HEK293 (cell line): ENCODE measurements at regions not wholly inside any gene's neighbourhood (a gene's known extent, or its start where the extent isn't known, plus 50 kb on each side); places are given as distances from the start of the nearest gene placed in this dataset.

ENCODE experiments used
- SETDB1 ChIP-seq: IDR thresholded peaks from one replicate; pipeline ENCODE4 v1.6.1; 2017; ENCODE audit warnings: mild to moderate bottlenecking, low read length, moderate library complexity, mixed read lengths; ENCODE audit not compliant: insufficient read length
- ZNF133 ChIP-seq: fragments of 450-650 bp; formaldehyde crosslinking; IDR thresholded peaks from 2 replicates; pipeline ENCODE4 v1.5.1; 2016; ENCODE audit warnings: missing biosample characterization, missing genetic modification characterization
- ZNF521 ChIP-seq: fragments of 450-650 bp; formaldehyde crosslinking; IDR thresholded peaks from 2 replicates; pipeline ENCODE4 v1.5.1; 2017; ENCODE audit warnings: missing biosample characterization, mild to moderate bottlenecking, missing genetic modification characterization

DNA sequence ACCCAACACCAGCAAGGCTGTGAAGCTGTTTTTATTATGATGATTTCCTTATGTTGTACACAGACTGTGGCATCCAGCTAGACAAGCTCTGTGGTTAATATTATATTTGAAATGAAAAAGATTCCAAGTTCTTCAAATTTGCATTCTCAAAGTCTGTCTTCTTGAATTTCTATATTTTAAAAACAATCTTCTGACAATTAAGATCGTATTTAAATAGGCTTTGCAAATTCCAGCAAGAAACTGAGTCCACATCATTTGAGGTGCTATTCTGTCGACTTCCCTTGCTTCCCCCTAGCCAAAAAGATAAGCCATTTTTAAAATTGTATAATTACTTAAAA, 73.1 kb upstream of the TOMM7 start:
- no peak for TF ChIP-seq SETDB1
- TF ChIP-seq ZNF133 = no peak
- no peak for TF ChIP-seq ZNF521 (tag by site-specific recombination)
